ENCODE measurements at regions not wholly inside any gene's neighbourhood (a gene's known extent, or its start where the extent isn't known, plus 50 kb on each side); places are given as distances from the start of the nearest gene placed in this dataset.

DNA sequence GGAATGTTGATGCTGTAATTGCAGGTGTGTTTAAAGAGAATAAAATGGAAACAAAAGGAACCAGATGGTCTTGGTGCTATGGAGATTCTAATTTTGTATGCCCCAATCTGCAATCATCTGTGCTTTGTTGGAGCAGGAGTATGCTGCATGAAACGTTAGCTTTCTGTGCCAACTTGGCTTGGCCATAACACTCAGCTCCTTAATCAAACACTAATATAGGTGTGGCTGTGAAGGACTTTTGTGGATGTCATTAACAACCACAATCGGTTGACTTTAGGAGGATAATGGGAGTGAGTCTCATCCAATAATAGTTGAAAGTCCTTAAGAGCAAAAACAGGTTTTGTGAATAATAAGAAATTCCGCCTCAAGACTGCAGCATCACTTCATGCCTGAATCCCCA is 399.2 kb downstream of the NLGN4X start:
- Histone ChIP-seq H3K27me3 (ENCODE audit: control insufficient read depth, insufficient read depth, low read length) (no peaks in the 10 kb centered on the region), H3K4me3 (ENCODE audit: insufficient read depth, low read depth, low read length) (no peak overlapping the region), H3K36me3 (replicated peaks; ENCODE audit: control insufficient read depth, insufficient read depth, low read length) (no peaks in the 10 kb centered on the region)
- no peak for DNase-seq

DNA sequence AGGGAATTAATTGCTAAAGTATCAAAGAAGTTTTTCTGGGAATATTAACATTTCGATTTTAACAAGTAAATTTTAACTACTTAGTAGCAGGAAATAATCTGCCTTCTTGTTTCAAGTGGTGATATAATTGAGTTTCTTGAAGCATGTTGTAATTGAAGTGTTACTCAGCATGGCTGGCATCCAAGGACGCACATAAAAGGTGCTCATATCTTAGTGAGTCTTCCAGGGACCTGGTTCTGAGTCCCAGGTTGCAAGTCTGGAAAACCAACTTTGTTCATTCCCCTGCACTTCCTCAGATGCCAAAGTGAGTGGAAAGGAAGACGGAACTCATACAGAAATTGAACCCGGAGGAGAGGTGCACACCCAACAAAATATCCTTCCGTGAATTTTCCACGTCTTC is 399.6 kb downstream of the NLGN4X start:
- no peak for DNase-seq
- H3K27me3 ChIP-seq (ENCODE audit: control insufficient read depth, insufficient read depth, low read length): no peaks in the 10 kb centered on the region

DNA sequence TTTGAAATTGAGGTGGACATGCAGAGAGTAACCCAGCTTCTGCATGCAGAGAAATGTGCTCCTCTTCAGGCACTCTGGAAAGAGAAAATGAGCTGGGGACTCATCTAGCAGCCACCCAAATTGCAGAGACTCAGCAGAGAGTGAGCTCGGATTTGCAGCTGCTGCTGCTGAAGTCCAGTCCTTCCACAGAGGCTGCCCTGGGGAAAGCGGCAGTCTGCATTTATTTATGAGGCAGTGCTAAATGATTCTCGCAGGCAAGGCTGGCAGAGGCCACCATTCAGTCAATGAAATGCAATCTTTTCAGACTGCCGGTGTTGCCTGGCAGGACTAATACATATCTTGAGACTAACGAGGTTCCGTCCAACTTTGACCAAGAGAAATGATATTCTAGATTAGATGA is 404.8 kb downstream of the NLGN4X start:
- Histone ChIP-seq H3K36me3 (replicated peaks; ENCODE audit: control insufficient read depth, insufficient read depth, low read length) (no peaks in the 10 kb centered on the region), H3K27me3 (ENCODE audit: control insufficient read depth, insufficient read depth, low read length) (no peaks in the 10 kb centered on the region), H3K4me3 (ENCODE audit: insufficient read depth, low read depth, low read length) (no peak overlapping the region)
- DNase-seq: no peak

More for the DNA sequence above, 399.6 kb downstream of the NLGN4X start:
- Histone ChIP-seq H3K36me3 (replicated peaks; ENCODE audit: control insufficient read depth, insufficient read depth, low read length) (no peaks in the 10 kb centered on the region), H3K4me3 (ENCODE audit: insufficient read depth, low read depth, low read length) (no peak overlapping the region)

DNA sequence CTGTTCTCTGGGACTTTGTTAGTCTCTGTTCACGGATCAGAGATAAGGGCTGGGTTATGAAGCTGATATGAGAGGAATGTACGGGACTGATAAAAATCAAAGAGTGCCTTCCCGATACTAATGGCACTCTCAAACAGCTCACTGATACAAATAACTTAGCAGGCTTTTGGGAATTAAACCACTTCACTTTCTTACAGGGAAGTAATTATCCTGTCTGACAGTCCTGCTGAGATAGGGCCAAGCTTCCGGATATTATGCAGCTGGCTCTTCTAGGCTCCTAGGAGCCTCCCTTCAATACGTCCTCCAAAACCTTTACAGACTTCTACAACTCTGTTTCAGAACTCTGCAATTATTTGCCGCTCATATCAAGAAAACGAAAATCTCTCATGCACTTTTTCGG is 418.0 kb downstream of the NLGN4X start:
- H3K27me3 ChIP-seq (ENCODE audit: control insufficient read depth, insufficient read depth, low read length): no peaks in the 10 kb centered on the region
- DNase-seq: no peak

DNA sequence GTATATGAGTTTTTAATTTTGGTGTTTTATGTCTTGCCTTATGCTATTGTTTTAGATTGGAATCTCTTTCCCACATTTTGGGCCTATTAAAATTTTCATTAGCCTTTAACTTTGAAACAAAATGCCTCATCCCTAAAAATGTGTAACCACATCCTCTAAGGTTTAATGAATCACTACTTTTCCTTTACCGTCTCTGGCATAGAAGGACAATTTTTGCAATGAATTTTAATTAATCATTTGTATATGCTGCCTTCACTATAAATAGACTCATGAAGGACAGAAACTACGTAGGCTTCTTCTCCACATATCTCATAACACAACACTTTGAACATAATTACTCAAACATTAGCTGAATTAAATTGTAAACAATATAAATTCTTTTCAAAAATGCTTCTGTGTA is 421.5 kb downstream of the NLGN4X start:
- Histone ChIP-seq H3K4me3 (ENCODE audit: insufficient read depth, low read depth, low read length) (no peak overlapping the region), H3K36me3 (replicated peaks; ENCODE audit: control insufficient read depth, insufficient read depth, low read length) (no peaks in the 10 kb centered on the region), H3K27me3 (ENCODE audit: control insufficient read depth, insufficient read depth, low read length) (no peaks in the 10 kb centered on the region)
- DNase-seq: no peak

More for the DNA sequence above, 418.0 kb downstream of the NLGN4X start:
- H3K4me3 ChIP-seq (ENCODE audit: insufficient read depth, low read depth, low read length): no peak overlapping the region
- no peaks in the 10 kb centered on the region for H3K36me3 ChIP-seq (replicated peaks; ENCODE audit: control insufficient read depth, insufficient read depth, low read length)

DNA sequence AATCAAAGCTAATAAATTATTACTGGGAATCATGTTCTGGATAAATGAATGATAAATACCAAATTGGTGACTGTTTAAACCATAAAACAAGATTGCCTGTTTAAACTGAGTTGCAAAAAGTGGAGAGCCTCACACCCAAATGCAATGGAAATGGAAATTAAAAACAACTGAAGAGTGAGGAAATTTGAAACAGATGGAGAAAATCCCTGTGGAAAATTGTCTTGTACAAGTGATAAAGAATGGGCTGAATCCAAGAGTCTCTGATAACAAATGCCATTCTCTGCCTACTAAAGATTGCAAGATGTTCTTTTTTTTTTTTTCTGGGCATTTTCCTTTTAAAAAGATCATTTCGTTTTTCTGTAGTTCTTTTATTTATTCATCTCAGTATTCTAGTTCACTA is 426.3 kb downstream of the NLGN4X start:
- H3K27me3 ChIP-seq (ENCODE audit: control insufficient read depth, insufficient read depth, low read length): no peaks in the 10 kb centered on the region
- no peak for DNase-seq
- no peaks in the 10 kb centered on the region for H3K36me3 ChIP-seq (replicated peaks; ENCODE audit: control insufficient read depth, insufficient read depth, low read length)
- H3K4me3 ChIP-seq (ENCODE audit: insufficient read depth, low read depth, low read length): no peak overlapping the region

DNA sequence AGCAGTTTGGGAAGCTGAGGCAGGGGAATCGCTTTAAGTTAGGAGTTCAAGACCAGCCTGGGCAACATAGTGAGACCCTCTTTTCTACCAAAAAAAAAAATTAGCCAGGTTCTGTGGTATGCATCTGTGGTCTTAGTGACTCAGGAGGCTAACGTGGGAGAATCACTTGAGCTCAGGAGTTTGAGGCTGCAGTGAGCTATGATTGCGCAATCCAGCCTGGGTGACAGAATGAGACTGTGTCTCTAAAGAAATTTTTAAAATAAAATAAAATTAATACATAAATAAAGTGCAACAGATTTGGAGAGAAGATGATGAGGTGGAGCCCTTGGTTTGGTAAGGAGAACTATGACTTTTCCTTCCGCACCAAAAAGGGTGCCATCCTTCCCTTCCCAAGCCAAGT is 436.9 kb downstream of the NLGN4X start:
- Histone ChIP-seq H3K4me3 (ENCODE audit: insufficient read depth, low read depth, low read length) (no peak overlapping the region), H3K27me3 (ENCODE audit: control insufficient read depth, insufficient read depth, low read length) (no peaks in the 10 kb centered on the region), H3K36me3 (replicated peaks; ENCODE audit: control insufficient read depth, insufficient read depth, low read length) (no peaks in the 10 kb centered on the region)
- DNase-seq: no peak

DNA sequence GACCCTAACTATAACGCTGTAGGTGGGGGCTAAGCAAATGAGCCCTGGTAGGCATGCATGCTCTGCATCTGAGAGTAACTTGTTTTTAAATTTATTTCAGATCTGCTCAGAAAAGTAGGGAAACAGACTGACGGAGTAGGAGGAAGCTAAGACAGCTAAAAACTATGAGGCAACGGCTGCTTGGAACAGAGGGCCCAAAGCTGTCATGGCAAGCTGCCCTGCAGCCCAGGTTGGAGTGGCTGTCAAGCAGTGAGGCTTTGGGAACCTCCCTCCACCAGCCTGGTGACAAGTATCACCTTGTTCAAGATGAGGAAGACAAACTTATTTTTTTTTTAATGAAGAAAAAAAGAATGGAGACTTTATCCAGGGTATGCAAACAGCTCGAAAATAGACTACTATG is 439.8 kb downstream of the NLGN4X start:
- Histone ChIP-seq H3K36me3 (replicated peaks; ENCODE audit: control insufficient read depth, insufficient read depth, low read length) (no peaks in the 10 kb centered on the region), H3K27me3 (ENCODE audit: control insufficient read depth, insufficient read depth, low read length) (no peaks in the 10 kb centered on the region), H3K4me3 (ENCODE audit: insufficient read depth, low read depth, low read length) (no peak overlapping the region)
- no peak for DNase-seq

DNA sequence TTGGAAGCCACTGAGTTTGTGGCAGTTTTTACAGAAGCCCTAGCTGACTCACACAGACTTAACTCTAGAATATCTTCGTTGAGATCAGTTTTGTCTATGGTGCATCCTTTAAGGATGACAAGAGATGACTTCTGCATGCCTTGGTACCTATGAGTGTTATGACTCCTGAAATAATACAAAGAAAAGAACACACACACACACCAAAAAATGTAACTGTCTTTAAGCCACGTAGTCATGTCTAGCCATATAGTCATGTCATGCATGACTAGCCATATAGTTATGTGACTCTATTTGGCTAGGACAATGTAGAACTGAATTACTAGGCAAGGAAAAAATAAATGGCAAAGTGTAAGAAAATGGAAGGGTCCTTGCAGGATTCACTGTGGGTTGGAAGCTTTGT is 447.8 kb downstream of the NLGN4X start:
- Histone ChIP-seq H3K27me3 (ENCODE audit: control insufficient read depth, insufficient read depth, low read length) (no peaks in the 10 kb centered on the region), H3K36me3 (replicated peaks; ENCODE audit: control insufficient read depth, insufficient read depth, low read length) (no peaks in the 10 kb centered on the region), H3K4me3 (ENCODE audit: insufficient read depth, low read depth, low read length) (no peak overlapping the region)
- DNase-seq: no peak

DNA sequence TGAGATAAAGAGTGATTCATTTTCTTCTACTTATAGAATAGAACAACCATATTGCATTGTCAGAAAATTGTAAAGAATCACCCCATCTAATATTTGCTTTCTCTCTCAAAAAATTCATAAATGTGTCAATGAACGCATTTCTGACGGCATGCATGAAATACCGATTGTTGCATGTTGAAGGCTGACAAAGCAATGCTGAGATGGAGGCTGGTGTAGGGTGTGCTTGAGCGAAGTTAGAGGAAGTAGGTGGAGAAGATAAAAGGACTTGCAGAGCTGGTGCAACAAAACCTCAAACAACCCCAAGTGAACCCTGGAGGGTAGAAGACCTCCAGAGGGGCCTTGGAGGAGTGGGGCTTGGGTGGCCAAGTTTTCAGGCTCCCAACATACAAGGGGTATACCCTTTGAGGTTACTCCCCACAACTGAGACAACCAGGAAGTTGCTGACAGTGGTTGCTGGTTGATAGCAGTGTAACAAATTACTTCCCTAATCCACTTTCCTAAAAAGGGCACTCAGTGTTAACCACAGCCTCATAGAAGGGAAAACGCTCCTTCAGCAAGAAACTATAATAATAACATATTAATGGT is 452.7 kb downstream of the NLGN4X start:
- H3K4me3 ChIP-seq (ENCODE audit: insufficient read depth, low read depth, low read length): no peak overlapping the region
- DNase-seq: no peak
- H3K36me3 ChIP-seq (replicated peaks; ENCODE audit: control insufficient read depth, insufficient read depth, low read length): no peaks in the 10 kb centered on the region
- no peaks in the 10 kb centered on the region for H3K27me3 ChIP-seq (ENCODE audit: control insufficient read depth, insufficient read depth, low read length)

DNA sequence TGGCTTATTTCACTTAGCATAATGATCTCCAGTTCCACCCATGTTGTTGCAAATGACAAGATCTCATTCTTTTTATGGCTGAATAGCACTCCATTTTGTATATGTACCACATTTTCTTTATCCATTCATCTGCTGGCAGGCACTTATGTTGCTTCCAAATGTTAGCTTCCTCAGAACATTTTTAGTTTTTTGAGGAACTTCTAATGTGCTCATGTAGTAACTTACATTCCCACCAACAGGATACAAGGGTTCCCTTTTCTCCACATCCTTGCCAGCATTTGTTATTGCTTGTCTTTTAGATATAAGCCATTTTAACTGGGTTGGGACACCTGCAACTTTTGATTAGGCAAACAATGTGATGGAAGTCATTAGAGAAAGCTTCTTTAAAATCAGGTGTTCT is 454.2 kb downstream of the NLGN4X start:
- DNase-seq: no peak
- Histone ChIP-seq H3K4me3 (ENCODE audit: insufficient read depth, low read depth, low read length) (no peak overlapping the region), H3K27me3 (ENCODE audit: control insufficient read depth, insufficient read depth, low read length) (no peaks in the 10 kb centered on the region), H3K36me3 (replicated peaks; ENCODE audit: control insufficient read depth, insufficient read depth, low read length) (no peaks in the 10 kb centered on the region)

DNA sequence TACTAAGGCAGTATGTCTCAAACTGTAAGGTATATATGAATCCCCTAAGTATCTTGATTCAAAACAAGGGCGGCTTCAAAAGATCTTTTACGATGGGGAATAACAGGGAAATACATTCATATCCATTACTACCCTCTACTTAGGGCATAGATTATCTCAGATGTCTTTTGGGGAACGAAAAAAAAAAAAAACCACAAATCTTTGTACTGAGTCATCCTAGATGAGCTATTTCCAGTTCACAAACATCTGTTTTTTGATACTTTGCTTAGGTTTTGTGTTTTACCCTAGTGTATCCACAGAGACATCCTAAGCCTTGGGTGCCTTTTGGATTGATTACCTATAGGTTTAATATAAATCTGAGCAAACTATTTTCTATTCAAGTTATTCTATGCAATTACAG is 457.2 kb downstream of the NLGN4X start:
- Histone ChIP-seq H3K36me3 (replicated peaks; ENCODE audit: control insufficient read depth, insufficient read depth, low read length) (no peaks in the 10 kb centered on the region), H3K4me3 (ENCODE audit: insufficient read depth, low read depth, low read length) (no peak overlapping the region), H3K27me3 (ENCODE audit: control insufficient read depth, insufficient read depth, low read length) (no peaks in the 10 kb centered on the region)
- DNase-seq: no peak

DNA sequence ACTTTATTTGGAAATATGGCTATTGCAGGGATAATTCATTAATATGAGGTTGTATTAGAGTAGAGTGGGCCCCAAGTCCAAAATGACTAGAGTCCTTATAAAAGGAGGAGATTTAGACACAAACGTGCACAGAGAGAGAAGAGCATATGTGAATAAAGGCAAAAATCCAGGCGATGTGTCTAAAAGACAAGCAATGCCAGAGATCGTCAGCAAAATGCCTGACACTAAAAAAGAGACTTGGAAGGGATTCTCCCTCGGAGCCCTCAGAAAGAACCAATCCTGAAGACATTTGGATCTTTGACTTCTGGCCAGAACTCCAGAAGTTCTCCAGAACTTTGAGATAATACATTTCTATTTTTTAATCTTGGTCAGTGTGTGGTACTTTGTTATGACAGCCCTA is 472.1 kb downstream of the NLGN4X start:
- no peaks in the 10 kb centered on the region for H3K36me3 ChIP-seq (replicated peaks; ENCODE audit: control insufficient read depth, insufficient read depth, low read length)
- no peak overlapping the region for H3K4me3 ChIP-seq (ENCODE audit: insufficient read depth, low read depth, low read length)
- no peaks in the 10 kb centered on the region for H3K27me3 ChIP-seq (ENCODE audit: control insufficient read depth, insufficient read depth, low read length)
- no peak for DNase-seq

DNA sequence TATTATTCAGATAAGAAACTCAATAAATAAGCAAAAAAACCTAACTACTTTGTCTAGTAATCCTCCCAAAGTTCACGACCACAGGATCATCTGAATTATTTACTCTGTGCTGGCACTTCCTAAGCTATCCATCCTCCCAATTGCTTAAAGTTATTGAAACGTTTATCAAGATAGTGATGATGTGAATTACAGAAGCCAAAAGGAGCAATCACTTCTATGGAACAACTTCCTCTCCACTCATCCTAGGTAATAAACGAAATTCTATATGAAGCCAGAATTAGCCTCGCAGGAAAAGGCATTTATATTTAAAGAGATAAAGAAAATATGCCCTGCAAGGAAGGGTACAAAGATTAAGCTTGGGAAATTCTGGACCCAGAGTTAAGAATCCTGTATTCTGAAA is 475.4 kb downstream of the NLGN4X start:
- H3K4me3 ChIP-seq (ENCODE audit: insufficient read depth, low read depth, low read length): no peak overlapping the region
- no peaks in the 10 kb centered on the region for H3K36me3 ChIP-seq (replicated peaks; ENCODE audit: control insufficient read depth, insufficient read depth, low read length)
- no peaks in the 10 kb centered on the region for H3K27me3 ChIP-seq (ENCODE audit: control insufficient read depth, insufficient read depth, low read length)
- DNase-seq: no peak

DNA sequence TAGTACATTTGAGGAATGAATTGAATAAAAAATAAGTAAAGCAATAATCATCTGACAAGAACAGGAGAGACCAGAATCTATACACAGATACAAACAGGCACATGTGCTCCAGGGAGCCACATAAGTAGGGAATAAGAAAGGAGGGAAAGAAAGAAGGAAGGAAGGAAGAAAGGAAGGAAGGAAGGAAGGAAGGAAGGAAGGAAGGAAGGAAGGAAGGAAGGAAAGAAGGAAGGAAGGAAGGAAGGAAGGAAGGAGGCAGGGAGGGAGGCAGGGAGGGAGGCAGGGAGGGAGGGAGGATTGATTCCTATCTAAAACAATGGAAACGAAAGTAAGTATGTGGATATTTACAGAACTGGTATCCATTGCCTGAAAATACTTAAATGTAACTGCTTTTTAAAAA is 475.8 kb downstream of the NLGN4X start:
- DNase-seq: no peak
- Histone ChIP-seq H3K4me3 (ENCODE audit: insufficient read depth, low read depth, low read length) (no peak overlapping the region), H3K27me3 (ENCODE audit: control insufficient read depth, insufficient read depth, low read length) (no peaks in the 10 kb centered on the region), H3K36me3 (replicated peaks; ENCODE audit: control insufficient read depth, insufficient read depth, low read length) (no peaks in the 10 kb centered on the region)

DNA sequence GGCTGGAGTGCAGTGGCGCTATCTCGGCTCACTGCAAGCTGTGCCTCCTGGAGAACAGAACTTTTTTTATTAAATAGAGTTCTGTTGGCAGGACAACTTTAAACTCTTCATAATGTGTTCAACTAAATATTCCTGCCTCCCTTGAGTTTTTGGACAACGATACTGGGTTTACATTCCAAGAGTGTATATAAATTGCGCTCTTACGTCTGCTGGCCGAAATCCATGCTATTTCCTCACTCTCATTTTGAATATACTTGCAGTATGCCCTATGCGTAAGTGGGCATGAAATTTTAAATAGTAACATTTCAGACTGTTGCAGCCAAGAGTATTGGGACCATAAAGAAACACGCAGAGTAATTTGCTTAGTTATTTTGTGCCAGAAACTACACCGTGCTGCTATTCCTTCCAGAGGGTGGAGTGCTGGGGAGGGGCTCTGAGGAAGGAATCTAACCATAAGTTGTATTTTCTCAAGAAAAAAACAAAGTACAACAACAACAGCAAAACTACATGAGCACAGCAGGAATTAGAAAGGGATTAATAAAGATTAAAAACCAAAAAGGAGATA is 480.0 kb downstream of the NLGN4X start:
- Histone ChIP-seq H3K27me3 (ENCODE audit: control insufficient read depth, insufficient read depth, low read length) (no peaks in the 10 kb centered on the region), H3K4me3 (ENCODE audit: insufficient read depth, low read depth, low read length) (no peak overlapping the region), H3K36me3 (replicated peaks; ENCODE audit: control insufficient read depth, insufficient read depth, low read length) (no peaks in the 10 kb centered on the region)
- no peak for DNase-seq

All from H7 (cell line).